Activated T-helper 1 cell treated with anti-CD3 and anti-CD28 coated beads, Interleukin-12 subunit alpha, Interleukin-12 subunit beta, Interleukin-2, Interleukin-4 antibody, amounts not matched to agents 30 ng/mL and 10 ng/mL and 1 ng/mL, durations not matched to agents 14 hours and 24 hours and 36 hours (primary cell): ENCODE measurements at regions not wholly inside any gene's neighbourhood (a gene's known extent, or its start where the extent isn't known, plus 50 kb on each side); places are given as distances from the start of the nearest gene placed in this dataset.
"Not testable (repeated sequence)": the region's sequence is repeated elsewhere in the genome, so short reads cannot be mapped to it uniquely, and the experiment has no call there.

Source experiments
- DNase-seq: peaks from one replicate; pipeline ENCODE4 v3.0.0; 2021; ENCODE audit warnings: low spot score
- H3K27ac Mint-ChIP-seq: one replicate; pipeline ENCODE4 v1.8.0; 2021; ENCODE audit warnings: mild to moderate bottlenecking, mixed read lengths
- H3K27me3 Mint-ChIP-seq: one replicate; pipeline ENCODE4 v1.8.0; 2022; ENCODE audit warnings: mild to moderate bottlenecking, moderate library complexity, mixed read lengths; ENCODE audit not compliant: insufficient read depth
- H3K36me3 Mint-ChIP-seq: one replicate; pipeline ENCODE4 v1.8.0; 2021; ENCODE audit warnings: low read depth, mixed read lengths
- H3K4me1 Mint-ChIP-seq: one replicate; pipeline ENCODE4 v1.8.0; 2021; ENCODE audit warnings: low read depth, mixed read lengths
- H3K4me3 Mint-ChIP-seq: one replicate; pipeline ENCODE4 v1.8.0; 2021; ENCODE audit warnings: mild to moderate bottlenecking, moderate library complexity, mixed read lengths
- H3K9me3 Mint-ChIP-seq: one replicate; pipeline ENCODE4 v1.8.0; 2021; ENCODE audit warnings: mixed read lengths
- intact Hi-C: fragments of 100-400 bp; cut with micrococcal nuclease; formaldehyde crosslinking; loops from one replicate; pipeline ENCODE4 v1.15.1; 2024

GRCh38 chr5:110875115-110875514 lies 136.3 kb downstream of the SLC25A46 start:
- H3K27ac Mint-ChIP-seq, H3K4me1 Mint-ChIP-seq, H3K9me3 Mint-ChIP-seq, H3K4me3 Mint-ChIP-seq, intact Hi-C loops, DNase-seq, H3K27me3 Mint-ChIP-seq, H3K36me3 Mint-ChIP-seq: not testable (repeated sequence)

- intact Hi-C loops, result no loop called here
- Mint-ChIP-seq H3K36me3 (no peaks in the 10 kb centered on the region), H3K27me3 (no peaks in the 10 kb centered on the region), H3K4me1 (no peaks in the 10 kb centered on the region), H3K4me3 (no peak overlapping the region), H3K27ac (no peak overlapping the region), H3K9me3 (no peaks in the 10 kb centered on the region)
- no peak for DNase-seq
Observed at GRCh38 chr5:110878115-110878514, 139.3 kb downstream of the SLC25A46 start.

GRCh38 chr5:110879675-110880074 lies 140.9 kb downstream of the SLC25A46 start:
- H3K27ac Mint-ChIP-seq, result no peak overlapping the region
- H3K9me3 Mint-ChIP-seq, result no peaks in the 10 kb centered on the region
- H3K4me3 Mint-ChIP-seq, result no peak overlapping the region
- H3K4me1 Mint-ChIP-seq, result no peaks in the 10 kb centered on the region
- H3K27me3 Mint-ChIP-seq, result no peaks in the 10 kb centered on the region
- intact Hi-C loops, result no loop called here
- no peak for DNase-seq
- no peaks in the 10 kb centered on the region for H3K36me3 Mint-ChIP-seq

- H3K36me3 Mint-ChIP-seq, result no peaks in the 10 kb centered on the region
- DNase-seq, result no peak
- no peak overlapping the region for H3K4me3 Mint-ChIP-seq
- H3K9me3 Mint-ChIP-seq, result no peaks in the 10 kb centered on the region
- no peak overlapping the region for H3K27ac Mint-ChIP-seq
- H3K4me1 Mint-ChIP-seq, result no peaks in the 10 kb centered on the region
- intact Hi-C loops, result no loop called here
- no peaks in the 10 kb centered on the region for H3K27me3 Mint-ChIP-seq
Observed at GRCh38 chr5:110880413-110880812, 141.6 kb downstream of the SLC25A46 start.

- intact Hi-C loops, result no loop called here
- no peak for DNase-seq
- H3K4me1 Mint-ChIP-seq, result no peaks in the 10 kb centered on the region
- no peaks in the 10 kb centered on the region for H3K27me3 Mint-ChIP-seq
- H3K27ac Mint-ChIP-seq, result no peak overlapping the region
- H3K9me3 Mint-ChIP-seq, result no peaks in the 10 kb centered on the region
- no peaks in the 10 kb centered on the region for H3K36me3 Mint-ChIP-seq
- H3K4me3 Mint-ChIP-seq, result no peak overlapping the region
Observed at GRCh38 chr5:110884005-110884404, 145.2 kb downstream of the SLC25A46 start.

GRCh38 chr5:110887170-110887569 lies 148.4 kb downstream of the SLC25A46 start:
- H3K36me3 Mint-ChIP-seq, intact Hi-C loops, H3K4me1 Mint-ChIP-seq, H3K4me3 Mint-ChIP-seq, DNase-seq, H3K9me3 Mint-ChIP-seq, H3K27me3 Mint-ChIP-seq, H3K27ac Mint-ChIP-seq: not testable (repeated sequence)

- H3K4me3 Mint-ChIP-seq, intact Hi-C loops, H3K27me3 Mint-ChIP-seq, H3K27ac Mint-ChIP-seq, DNase-seq, H3K9me3 Mint-ChIP-seq, H3K4me1 Mint-ChIP-seq, H3K36me3 Mint-ChIP-seq: not testable (repeated sequence)
Observed at GRCh38 chr5:110893854-110894483, 155.2 kb downstream of the SLC25A46 start.

GRCh38 chr5:110894805-110895204 lies 156.0 kb downstream of the SLC25A46 start:
- no peak overlapping the region for H3K27ac Mint-ChIP-seq
- no peak overlapping the region for H3K4me3 Mint-ChIP-seq
- H3K27me3 Mint-ChIP-seq, result peaks cover 3% of the 10 kb centered on the region
- H3K4me1 Mint-ChIP-seq, result no peaks in the 10 kb centered on the region
- no peak for DNase-seq
- intact Hi-C loops, result no loop called here
- H3K36me3 Mint-ChIP-seq, result no peaks in the 10 kb centered on the region
- H3K9me3 Mint-ChIP-seq, result no peaks in the 10 kb centered on the region

- Mint-ChIP-seq H3K4me3 (no peak overlapping the region), H3K9me3 (no peaks in the 10 kb centered on the region), H3K36me3 (no peaks in the 10 kb centered on the region), H3K4me1 (no peaks in the 10 kb centered on the region), H3K27ac (no peak overlapping the region), H3K27me3 (peaks cover 6% of the 10 kb centered on the region)
- intact Hi-C loops, result no loop called here
- DNase-seq, result no peak
Observed at GRCh38 chr5:110896901-110897300, 158.1 kb downstream of the SLC25A46 start.

GRCh38 chr5:110899566-110900412 lies 161.0 kb downstream of the SLC25A46 start:
- H3K4me3 Mint-ChIP-seq, result no peak overlapping the region
- no peaks in the 10 kb centered on the region for H3K4me1 Mint-ChIP-seq
- H3K27ac Mint-ChIP-seq, result no peak overlapping the region
- no peaks in the 10 kb centered on the region for H3K36me3 Mint-ChIP-seq
- no peak for DNase-seq
- H3K9me3 Mint-ChIP-seq, result no peaks in the 10 kb centered on the region
- peaks cover 6% of the 10 kb centered on the region for H3K27me3 Mint-ChIP-seq
- intact Hi-C loops, result no loop called here

- H3K4me1 Mint-ChIP-seq, result no peaks in the 10 kb centered on the region
- H3K27ac Mint-ChIP-seq, result no peak overlapping the region
- peaks cover 6% of the 10 kb centered on the region for H3K27me3 Mint-ChIP-seq
- no peaks in the 10 kb centered on the region for H3K9me3 Mint-ChIP-seq
- no peak overlapping the region for H3K4me3 Mint-ChIP-seq
- intact Hi-C loops, result no loop called here
- DNase-seq, result no peak
- no peaks in the 10 kb centered on the region for H3K36me3 Mint-ChIP-seq
Observed at GRCh38 chr5:110900829-110901228, 162.0 kb downstream of the SLC25A46 start.

GRCh38 chr5:110903966-110904365 lies 165.2 kb downstream of the SLC25A46 start:
- Mint-ChIP-seq H3K4me3 (no peak overlapping the region), H3K27ac (no peak overlapping the region), H3K36me3 (no peaks in the 10 kb centered on the region), H3K9me3 (no peaks in the 10 kb centered on the region), H3K4me1 (no peaks in the 10 kb centered on the region), H3K27me3 (peaks cover 3% of the 10 kb centered on the region)
- intact Hi-C loops, result no loop called here
- DNase-seq, result no peak

GRCh38 chr5:110908848-110909247 lies 162.7 kb upstream of the TSLP start:
- H3K36me3 Mint-ChIP-seq, result no peaks in the 10 kb centered on the region
- intact Hi-C loops, result no loop called here
- H3K4me1 Mint-ChIP-seq, result no peaks in the 10 kb centered on the region
- H3K9me3 Mint-ChIP-seq, result no peaks in the 10 kb centered on the region
- DNase-seq, result no peak
- H3K4me3 Mint-ChIP-seq, result no peak overlapping the region
- peaks cover under 1% of the 10 kb centered on the region for H3K27me3 Mint-ChIP-seq
- no peak overlapping the region for H3K27ac Mint-ChIP-seq
